OCI-LY7 (cell line): ENCODE measurements at regions not wholly inside any gene's neighbourhood (a gene's known extent, or its start where the extent isn't known, plus 50 kb on each side); places are given as distances from the start of the nearest gene placed in this dataset.

Experiments
- BruUV-seq: library from RNA; stranded (reverse); fragments of 400-500 nt; replicated peaks from 2 replicates; lab custom pipeline; 2021; lab: Mats Ljungman, UMichigan
- CTCF ChIA-PET: fragments of 300-600 bp; sonication (Branson Sonifier 250); formaldehyde crosslinking; loops from one replicate; lab custom pipeline; 2022; ENCODE audit warnings: antibody characterized with exemption; ENCODE audit not compliant: unreplicated experiment; lab: Charles Lee
- POLR2A ChIA-PET: fragments of 300-600 bp; sonication (Branson Sonifier 250); formaldehyde crosslinking; loops from one replicate; lab custom pipeline; 2022; ENCODE audit warnings: antibody characterized with exemption; lab: Charles Lee
- DNase-seq: peaks from one replicate; pipeline ENCODE4 v3.0.0-alpha.2; 2015; ENCODE audit warnings: low spot score
- H2AFZ ChIP-seq: fragments of 200-600 bp; sonication (generic), shearing (Covaris generic); 2 replicates; pipeline ENCODE4 v1.6.1; 2014; ENCODE audit warnings: mild to moderate bottlenecking, antibody characterized with exemption, low read length, moderate library complexity
- H3K27ac ChIP-seq: fragments of 200-600 bp; sonication (generic); 2 replicates; pipeline ENCODE4 v1.5.1; 2014; ENCODE audit warnings: mixed run types, low read depth, mild to moderate bottlenecking, moderate library complexity, low read length, inconsistent platforms; ENCODE audit not compliant: poor library complexity, severe bottlenecking
- H3K36me3 ChIP-seq: fragments of 200-600 bp; sonication (generic); 2 replicates; pipeline ENCODE4 v1.6.1; 2014; ENCODE audit warnings: mild to moderate bottlenecking, antibody characterized with exemption, low read length, moderate library complexity, mixed read lengths; ENCODE audit not compliant: insufficient read depth
- H3K4me1 ChIP-seq: fragments of 200-600 bp; sonication (generic); 2 replicates; pipeline ENCODE4 v1.5.1; 2014; ENCODE audit warnings: mild to moderate bottlenecking, low read length; ENCODE audit not compliant: insufficient read depth, poor library complexity, severe bottlenecking
- H3K4me2 ChIP-seq: fragments of 200-600 bp; sonication (generic); 2 replicates; pipeline ENCODE4 v1.6.1; 2014; ENCODE audit warnings: mild to moderate bottlenecking, low read length
- H3K4me3 ChIP-seq: fragments of 200-600 bp; sonication (generic); 2 replicates; pipeline ENCODE4 v1.5.1; 2014; ENCODE audit warnings: mild to moderate bottlenecking, low read depth, low read length; ENCODE audit not compliant: poor library complexity, severe bottlenecking
- H3K79me2 ChIP-seq: fragments of 200-600 bp; sonication (generic); 2 replicates; pipeline ENCODE4 v1.6.1; 2016; ENCODE audit warnings: low read depth, mild to moderate bottlenecking, low read length, moderate library complexity, mixed read lengths; ENCODE audit not compliant: insufficient read depth
- H3K9me2 ChIP-seq: fragments of 200-600 bp; sonication (generic); 2 replicates; pipeline ENCODE4 v1.6.1; 2016; ENCODE audit warnings: mild to moderate bottlenecking, low read length, mixed read lengths; ENCODE audit not compliant: insufficient read depth
- H3K9me3 ChIP-seq: fragments of 200-600 bp; sonication (generic); 2 replicates; pipeline ENCODE4 v1.6.1; 2014; ENCODE audit warnings: mild to moderate bottlenecking, mixed run types, low read length, mixed read lengths
- H4K20me1 ChIP-seq: fragments of 200-600 bp; sonication (generic); 2 replicates; pipeline ENCODE4 v1.6.1; 2014; ENCODE audit warnings: mild to moderate bottlenecking, antibody characterized with exemption, low read length, moderate library complexity, mixed read lengths; ENCODE audit not compliant: insufficient read depth
- EZH2phosphoT487 ChIP-seq: fragments of 200-600 bp; sonication (generic); IDR thresholded peaks from 2 replicates; pipeline ENCODE4 v1.6.1; 2018; ENCODE audit warnings: low read depth, borderline replicate concordance, mild to moderate bottlenecking, mixed run types, antibody characterized with exemption, low read length, moderate library complexity, mixed read lengths
- intact Hi-C: fragments of 100-400 bp; cut with micrococcal nuclease; formaldehyde crosslinking; loops from one replicate; pipeline ENCODE4 v1.10.0; 2022; ENCODE audit not compliant: unreplicated experiment
- TF ChIP-seq, protein P1 (sequence below): fragments of 200-600 bp; sonication (generic); conservative IDR thresholded peaks from 2 replicates; pipeline ENCODE4 v1.5.1; 2014; ENCODE audit warnings: mild to moderate bottlenecking, antibody characterized with exemption, low read length, moderate library complexity, mixed read lengths

GRCh38 chr12:78406828-78407227, 457.7 kb upstream of the SYT1 start:
- Histone ChIP-seq H3K4me1 (peaks cover 29% of the 10 kb centered on the region), H2AFZ (peak overlapping the region; percentile 98), H3K9me3 (no peaks in the 10 kb centered on the region), H3K9me2 (no peaks in the 10 kb centered on the region), H4K20me1 (no peaks in the 10 kb centered on the region), H3K4me2 (peak overlapping the region; percentile 76), H3K27ac (no peak overlapping the region), H3K36me3 (no peaks in the 10 kb centered on the region), H3K4me3 (peak overlapping the region; percentile 57), H3K79me2 (no peaks in the 10 kb centered on the region)
- DNase-seq = peak; percentile 39
- TF ChIP-seq EZH2phosphoT487 = no peak
- TF ChIP-seq, protein P1, sequence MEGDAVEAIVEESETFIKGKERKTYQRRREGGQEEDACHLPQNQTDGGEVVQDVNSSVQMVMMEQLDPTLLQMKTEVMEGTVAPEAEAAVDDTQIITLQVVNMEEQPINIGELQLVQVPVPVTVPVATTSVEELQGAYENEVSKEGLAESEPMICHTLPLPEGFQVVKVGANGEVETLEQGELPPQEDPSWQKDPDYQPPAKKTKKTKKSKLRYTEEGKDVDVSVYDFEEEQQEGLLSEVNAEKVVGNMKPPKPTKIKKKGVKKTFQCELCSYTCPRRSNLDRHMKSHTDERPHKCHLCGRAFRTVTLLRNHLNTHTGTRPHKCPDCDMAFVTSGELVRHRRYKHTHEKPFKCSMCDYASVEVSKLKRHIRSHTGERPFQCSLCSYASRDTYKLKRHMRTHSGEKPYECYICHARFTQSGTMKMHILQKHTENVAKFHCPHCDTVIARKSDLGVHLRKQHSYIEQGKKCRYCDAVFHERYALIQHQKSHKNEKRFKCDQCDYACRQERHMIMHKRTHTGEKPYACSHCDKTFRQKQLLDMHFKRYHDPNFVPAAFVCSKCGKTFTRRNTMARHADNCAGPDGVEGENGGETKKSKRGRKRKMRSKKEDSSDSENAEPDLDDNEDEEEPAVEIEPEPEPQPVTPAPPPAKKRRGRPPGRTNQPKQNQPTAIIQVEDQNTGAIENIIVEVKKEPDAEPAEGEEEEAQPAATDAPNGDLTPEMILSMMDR = no peak
- ChIA-PET CTCF (interaction anchor here (1.2 kb wide), 1 partner anchor 14 kb away, joined by 6 read pairs; no protein-coding TSS in a partner anchor), POLR2A (interaction anchor here (0.7 to 1.6 kb wide), 4 partner anchors 10 to 19 kb away, joined by 3 to 8 read pairs (median 4); no protein-coding TSS in a partner anchor)
- intact Hi-C loops = no loop called here
- no TSS peak for BruUV-seq

GRCh38 chr12:78407722-78408121, 456.9 kb upstream of the SYT1 start:
- Histone ChIP-seq H3K9me3 (no peaks in the 10 kb centered on the region), H3K27ac (no peak overlapping the region), H3K36me3 (no peaks in the 10 kb centered on the region), H3K9me2 (no peaks in the 10 kb centered on the region), H3K4me1 (peaks cover 31% of the 10 kb centered on the region), H3K79me2 (no peaks in the 10 kb centered on the region), H3K4me2 (peak overlapping the region; percentile 76), H2AFZ (peak overlapping the region; percentile 98), H4K20me1 (no peaks in the 10 kb centered on the region), H3K4me3 (no peak overlapping the region)
- no TSS peak for BruUV-seq
- no peak for DNase-seq
- intact Hi-C loops = no loop called here
- ChIA-PET CTCF (interaction anchor here (1.2 kb wide), 1 partner anchor 13 kb away, joined by 6 read pairs; no protein-coding TSS in a partner anchor), POLR2A (interaction anchor here (0.6 to 1.6 kb wide), 9 partner anchors 9 to 457 kb away, joined by 3 to 8 read pairs (median 3); partner anchors contain the start of gene SYT1)
- TF ChIP-seq, protein P1 = no peak
- no peak for TF ChIP-seq EZH2phosphoT487

- Histone ChIP-seq H3K4me2 (0 out of 2 replicates have a peak overlapping the region, but pooled peaks have one; percentile 53), H3K4me3 (no peak overlapping the region), H3K36me3 (peaks cover 10% of the 10 kb centered on the region; the same call in 1 of the 2 replicates), H4K20me1 (no peaks in the 10 kb centered on the region), H3K9me2 (no peaks in the 10 kb centered on the region), H3K27ac (no peak overlapping the region), H2AFZ (peak overlapping the region; percentile 92), H3K4me1 (peaks cover 53% of the 10 kb centered on the region), H3K9me3 (peaks cover 13% of the 10 kb centered on the region; the same call in 1 of the 2 replicates), H3K79me2 (no peaks in the 10 kb centered on the region)
- BruUV-seq = no TSS peak
- intact Hi-C loops = no loop called here
- ChIA-PET CTCF (interaction anchor here (1.0 kb wide), 1 partner anchor 9 kb away, joined by 3 read pairs; no protein-coding TSS in a partner anchor), POLR2A (interaction anchor here (0.7 to 1.9 kb wide), 3 partner anchors 9 to 14 kb away, joined by 4 to 5 read pairs (median 4); no protein-coding TSS in a partner anchor)
- no peak for DNase-seq
- TF ChIP-seq EZH2phosphoT487 = no peak
- TF ChIP-seq, protein P1 = no peak
These were observed 450.5 kb upstream of the SYT1 start for GRCh38 chr12:78414071-78414470.
